Spleen (tissue), 7 donors: ENCODE measurements at regions not wholly inside any gene's neighbourhood (a gene's known extent, or its start where the extent isn't known, plus 50 kb on each side); places are given as distances from the start of the nearest gene placed in this dataset.

ENCODE experiments used
- CTCF ChIP-seq, 11 experiments: fragments of 200-600 bp in 7 of 11; fragments of 450-650 bp in 4 of 11; sonication (generic) in 4 of 11; IDR thresholded peaks in 8 of 11; conservative IDR thresholded peaks in 3 of 11; 1 replicate in 7 of 11; 2 replicates in 4 of 11; pipeline versions ENCODE4 v1.4.0 to v1.8.0; 2016 to 2021; ENCODE audit warnings: antibody characterized with exemption in 11 of 11, inconsistent platforms in 4 of 11, mild to moderate bottlenecking in 1 of 11
- POLR2A ChIP-seq, 3 donors: fragments of 450-650 bp; IDR thresholded peaks; one replicate each; pipeline ENCODE4 v1.5.1; 2017; ENCODE audit warnings: antibody characterized with exemption in 3 of 3, mild to moderate bottlenecking in 1 of 3
- POLR2AphosphoS5 ChIP-seq, 3 donors: sonication (generic); formaldehyde crosslinking; IDR thresholded peaks; one replicate each; pipeline ENCODE4 v1.5.1; 2017; ENCODE audit warnings: antibody characterized with exemption in 3 of 3
- donor health status: DM: no; HTN: no; CAD: no; lungs with moderate emphysema.
- donor health status: DM: no; HTN: no; CAD: no.
- donor health status: DM: no; HTN: no; CAD: no.

GRCh38 chr12:59845293-59845692, 249.5 kb downstream of the SLC16A7 start:
- TF ChIP-seq CTCF (IDR thresholded peaks at IDR 0.05 in 8 of 11, conservative IDR thresholded peaks at IDR 0.05 in 3 of 11), result no peak
- TF ChIP-seq POLR2AphosphoS5 (IDR thresholded peaks at IDR 0.05), result no peak
- no peak for TF ChIP-seq POLR2A (IDR thresholded peaks at IDR 0.05)
